ENCODE measurements at regions not wholly inside any gene's neighbourhood (a gene's known extent, or its start where the extent isn't known, plus 50 kb on each side); places are given as distances from the start of the nearest gene placed in this dataset.

DNA sequence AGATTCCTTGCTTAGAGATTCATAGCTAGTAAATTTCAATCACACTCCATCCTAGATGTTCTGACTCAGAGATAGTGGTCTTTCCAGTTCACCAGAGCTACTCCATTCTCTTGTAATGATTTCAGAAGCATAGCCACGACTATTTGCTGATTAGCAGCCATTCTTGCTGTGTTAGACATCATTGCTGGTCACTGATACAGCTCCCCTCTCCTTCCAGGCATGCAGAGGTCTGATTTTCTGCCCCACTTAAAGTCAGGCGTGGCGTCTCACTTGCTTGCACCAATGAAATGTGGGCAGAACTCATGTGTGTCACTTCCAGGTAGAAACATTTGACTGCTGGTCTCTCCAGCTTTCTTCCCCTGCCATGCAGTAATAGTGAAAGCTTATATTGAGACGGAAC, 168.9 kb upstream of the JARID2 start:
- no peak overlapping the region for H3K9ac ChIP-seq (ENCODE audit: low read depth in 1 of 2, low read length in 2 of 2)
- H3K27ac ChIP-seq (ENCODE audit: low read depth, low read length), result no peak overlapping the region
- no peaks in the 10 kb centered on the region for H3K36me3 ChIP-seq (ENCODE audit: control insufficient read depth in 1 of 2, insufficient read depth in 2 of 2, low read length in 2 of 2)
- no peaks in the 10 kb centered on the region for H3K9me3 ChIP-seq (ENCODE audit: control insufficient read depth in 1 of 2, low read length in 2 of 2)
- H3K27me3 ChIP-seq (ENCODE audit: control insufficient read depth in 1 of 2, insufficient read depth in 2 of 2, low read length in 2 of 2), result no peaks in the 10 kb centered on the region
- H3K4me1 ChIP-seq (ENCODE audit: control insufficient read depth in 1 of 2, insufficient read depth in 2 of 2, low read length in 2 of 2), result peaks cover 11 to 14% of the 10 kb centered on the region in 2 donors
- no peak overlapping the region for H3K4me3 ChIP-seq (ENCODE audit: low read depth in 1 of 2, low read length in 2 of 2)

DNA sequence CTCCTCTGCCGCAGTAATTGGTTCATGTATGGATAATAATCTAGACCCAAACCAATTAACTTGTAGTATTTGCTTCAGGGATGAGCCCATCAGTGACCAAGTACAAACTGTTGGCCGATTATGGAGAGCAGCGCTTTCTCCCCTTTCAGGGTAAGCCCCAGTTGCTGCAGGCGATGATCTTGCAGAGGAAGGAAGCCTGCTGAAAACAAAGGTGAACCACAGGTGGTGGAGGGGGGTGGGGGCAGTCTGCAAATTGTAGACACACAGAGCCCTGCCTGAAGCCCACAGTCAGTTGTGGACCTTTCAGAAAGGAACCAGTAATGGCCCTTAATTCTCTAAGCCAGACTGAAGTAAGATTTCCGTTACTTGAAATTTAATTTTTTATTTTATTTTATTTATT, 167.9 kb upstream of the JARID2 start:
- Histone ChIP-seq H3K27me3 (ENCODE audit: control insufficient read depth in 1 of 2, insufficient read depth in 2 of 2, low read length in 2 of 2) (no peaks in the 10 kb centered on the region), H3K36me3 (ENCODE audit: control insufficient read depth in 1 of 2, insufficient read depth in 2 of 2, low read length in 2 of 2) (no peaks in the 10 kb centered on the region), H3K27ac (ENCODE audit: low read depth, low read length) (no peak overlapping the region), H3K9ac (ENCODE audit: low read depth in 1 of 2, low read length in 2 of 2) (no peak overlapping the region), H3K9me3 (ENCODE audit: control insufficient read depth in 1 of 2, low read length in 2 of 2) (no peaks in the 10 kb centered on the region), H3K4me3 (ENCODE audit: low read depth in 1 of 2, low read length in 2 of 2) (no peak overlapping the region), H3K4me1 (ENCODE audit: control insufficient read depth in 1 of 2, insufficient read depth in 2 of 2, low read length in 2 of 2) (peaks cover 11 to 14% of the 10 kb centered on the region in 2 donors)

DNA sequence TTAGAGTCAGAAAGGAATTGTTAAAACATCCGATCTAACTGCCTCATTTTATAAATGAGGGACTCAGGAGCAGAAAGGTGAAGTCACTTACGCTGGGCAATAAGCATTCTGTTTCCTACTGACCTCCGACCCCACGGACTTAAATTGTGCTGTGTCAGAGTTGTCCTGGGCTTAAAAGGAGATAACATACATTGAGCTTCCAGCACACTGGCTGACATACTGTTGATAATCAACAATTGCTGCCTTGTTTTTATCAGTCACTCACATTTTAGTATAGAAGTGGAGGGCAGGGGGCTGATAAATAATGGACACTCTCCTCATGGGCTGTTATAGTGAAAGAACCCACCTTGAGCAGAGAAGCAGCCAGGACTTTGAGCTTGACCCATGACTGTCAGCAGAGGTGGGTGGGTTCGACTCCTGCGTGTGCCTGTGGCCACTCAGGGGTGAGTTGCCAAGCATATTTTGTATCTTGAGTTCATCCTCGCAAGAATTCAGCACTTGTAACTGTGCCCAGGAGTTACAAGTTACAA, 166.5 kb upstream of the JARID2 start:
- Histone ChIP-seq H3K9ac (ENCODE audit: low read depth in 1 of 2, low read length in 2 of 2) (no peak overlapping the region), H3K4me1 (ENCODE audit: control insufficient read depth in 1 of 2, insufficient read depth in 2 of 2, low read length in 2 of 2) (peaks cover 11 to 14% of the 10 kb centered on the region in 2 donors), H3K27ac (ENCODE audit: low read depth, low read length) (no peak overlapping the region), H3K36me3 (ENCODE audit: control insufficient read depth in 1 of 2, insufficient read depth in 2 of 2, low read length in 2 of 2) (no peaks in the 10 kb centered on the region), H3K27me3 (ENCODE audit: control insufficient read depth in 1 of 2, insufficient read depth in 2 of 2, low read length in 2 of 2) (no peaks in the 10 kb centered on the region), H3K4me3 (ENCODE audit: low read depth in 1 of 2, low read length in 2 of 2) (no peak overlapping the region), H3K9me3 (ENCODE audit: control insufficient read depth in 1 of 2, low read length in 2 of 2) (no peaks in the 10 kb centered on the region)

DNA sequence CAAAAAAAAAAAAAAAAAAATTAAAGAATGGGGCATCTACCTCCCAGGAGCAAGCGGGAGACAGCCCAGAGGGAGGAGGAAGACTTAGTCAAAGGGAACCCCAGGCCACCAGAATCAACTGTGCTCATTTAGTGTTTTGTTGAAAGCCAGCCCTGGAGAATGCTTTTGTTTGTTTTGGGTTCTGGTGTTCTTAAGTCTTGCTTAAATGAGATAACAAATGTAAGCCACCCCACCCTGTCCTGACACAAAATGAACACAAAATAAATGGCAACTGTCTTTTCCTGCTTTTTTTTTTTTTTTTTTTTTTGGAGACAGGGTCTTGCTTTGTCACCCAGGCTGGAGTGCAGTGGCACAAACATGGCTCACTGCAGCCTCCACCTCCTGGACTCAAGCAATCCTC, 165.0 kb upstream of the JARID2 start:
- H3K36me3 ChIP-seq (ENCODE audit: control insufficient read depth in 1 of 2, insufficient read depth in 2 of 2, low read length in 2 of 2), result no peaks in the 10 kb centered on the region

DNA sequence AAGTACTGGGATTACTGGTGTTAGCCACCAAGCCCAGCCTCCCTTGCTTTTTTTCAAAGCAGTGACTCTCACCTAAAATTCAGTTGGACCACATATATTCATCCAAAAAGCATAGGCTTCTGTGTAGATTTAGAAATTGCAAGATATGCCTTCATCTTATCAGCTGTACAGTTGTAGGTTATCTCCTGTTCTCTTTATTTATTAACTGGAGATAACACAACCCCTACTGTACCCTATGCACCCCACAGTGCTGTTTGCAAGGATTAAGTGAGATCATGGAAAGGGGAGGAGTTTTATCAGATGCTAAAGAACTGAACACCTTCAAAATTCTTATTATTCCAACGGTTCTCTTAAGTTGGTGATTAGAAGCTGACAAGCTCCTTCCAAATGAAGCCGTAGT, 164.4 kb upstream of the JARID2 start:
- no peaks in the 10 kb centered on the region for H3K27me3 ChIP-seq (ENCODE audit: control insufficient read depth in 1 of 2, insufficient read depth in 2 of 2, low read length in 2 of 2)
- no peak overlapping the region for H3K27ac ChIP-seq (ENCODE audit: low read depth, low read length)
- no peak overlapping the region for H3K4me3 ChIP-seq (ENCODE audit: low read depth in 1 of 2, low read length in 2 of 2)

More for the DNA sequence above, 165.0 kb upstream of the JARID2 start:
- Histone ChIP-seq H3K4me3 (ENCODE audit: low read depth in 1 of 2, low read length in 2 of 2) (no peak overlapping the region), H3K4me1 (ENCODE audit: control insufficient read depth in 1 of 2, insufficient read depth in 2 of 2, low read length in 2 of 2) (peaks cover 11 to 14% of the 10 kb centered on the region in 2 donors), H3K9ac (ENCODE audit: low read depth in 1 of 2, low read length in 2 of 2) (no peak overlapping the region), H3K27me3 (ENCODE audit: control insufficient read depth in 1 of 2, insufficient read depth in 2 of 2, low read length in 2 of 2) (no peaks in the 10 kb centered on the region), H3K9me3 (ENCODE audit: control insufficient read depth in 1 of 2, low read length in 2 of 2) (no peaks in the 10 kb centered on the region), H3K27ac (ENCODE audit: low read depth, low read length) (no peak overlapping the region)

DNA sequence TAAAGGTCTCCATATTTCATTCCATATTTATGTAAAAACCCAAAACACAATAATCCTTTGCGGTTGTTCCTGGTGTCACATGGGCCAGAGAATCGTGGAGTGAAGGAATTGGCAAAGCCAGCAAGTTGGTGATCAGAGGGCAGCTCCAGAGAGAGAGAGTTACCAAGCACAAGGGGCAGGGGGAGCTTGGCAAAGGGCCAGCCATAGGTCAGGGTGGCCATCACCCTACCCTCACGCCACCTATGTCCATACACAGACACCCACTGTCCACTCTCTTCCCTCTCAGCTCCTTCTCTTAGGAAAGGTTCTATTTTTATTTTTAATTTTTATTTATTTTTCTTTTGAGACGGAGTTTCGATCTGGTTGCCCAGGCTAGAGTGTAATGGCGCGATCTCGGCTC, 163.2 kb upstream of the JARID2 start:
- no peaks in the 10 kb centered on the region for H3K27me3 ChIP-seq (ENCODE audit: control insufficient read depth in 1 of 2, insufficient read depth in 2 of 2, low read length in 2 of 2)
- no peak overlapping the region for H3K27ac ChIP-seq (ENCODE audit: low read depth, low read length)

More for the DNA sequence above, 164.4 kb upstream of the JARID2 start:
- Histone ChIP-seq H3K36me3 (ENCODE audit: control insufficient read depth in 1 of 2, insufficient read depth in 2 of 2, low read length in 2 of 2) (no peaks in the 10 kb centered on the region), H3K9me3 (ENCODE audit: control insufficient read depth in 1 of 2, low read length in 2 of 2) (no peaks in the 10 kb centered on the region), H3K9ac (ENCODE audit: low read depth in 1 of 2, low read length in 2 of 2) (no peak overlapping the region), H3K4me1 (ENCODE audit: control insufficient read depth in 1 of 2, insufficient read depth in 2 of 2, low read length in 2 of 2) (peaks cover 13 to 14% of the 10 kb centered on the region in 2 donors)

DNA sequence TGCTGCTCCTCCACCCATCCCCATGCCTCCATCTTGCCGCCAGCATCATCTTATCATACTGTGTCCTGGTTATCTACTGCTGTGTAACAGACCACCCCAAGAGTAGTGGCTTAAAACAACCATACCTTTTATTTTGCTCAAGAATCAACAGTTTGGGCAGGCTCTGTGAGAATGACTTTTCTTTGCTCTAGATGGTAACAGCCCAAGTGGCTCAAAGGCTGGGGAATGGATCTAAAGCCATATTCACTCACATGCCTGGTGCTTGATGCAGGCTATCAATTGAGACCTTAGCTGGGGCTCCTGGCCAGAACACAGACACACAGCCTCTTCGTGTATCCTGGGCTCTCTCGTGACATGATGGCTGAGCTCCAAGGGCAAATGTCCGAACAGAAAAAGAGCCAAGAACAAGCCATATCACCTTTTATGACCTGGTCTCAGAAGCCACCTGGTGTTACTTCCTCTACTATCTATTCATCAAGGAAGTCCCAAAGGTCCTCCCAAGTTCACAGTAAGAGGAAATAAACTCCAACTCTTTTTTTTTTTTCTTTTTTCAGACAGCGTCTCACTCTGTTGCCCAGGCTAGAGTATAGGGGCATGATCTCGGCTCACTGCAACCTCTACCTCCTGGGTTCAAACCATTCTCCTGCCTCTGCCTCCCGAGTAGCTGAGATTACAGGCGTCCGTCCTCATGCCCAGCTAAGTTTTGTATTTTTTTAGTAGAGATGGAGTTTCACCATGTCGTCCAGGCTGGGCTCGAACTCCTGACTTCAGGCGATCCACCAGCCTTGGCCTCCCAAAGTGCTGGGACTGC, 159.3 kb upstream of the JARID2 start:
- H3K4me1 ChIP-seq (ENCODE audit: control insufficient read depth in 1 of 2, insufficient read depth in 2 of 2, low read length in 2 of 2), result peaks cover 27 to 29% of the 10 kb centered on the region in 2 donors

More for the DNA sequence above, 163.2 kb upstream of the JARID2 start:
- H3K4me1 ChIP-seq (ENCODE audit: control insufficient read depth in 1 of 2, insufficient read depth in 2 of 2, low read length in 2 of 2), result peaks cover 20 to 23% of the 10 kb centered on the region in 2 donors
- H3K9ac ChIP-seq (ENCODE audit: low read depth in 1 of 2, low read length in 2 of 2), result no peak overlapping the region
- no peaks in the 10 kb centered on the region for H3K9me3 ChIP-seq (ENCODE audit: control insufficient read depth in 1 of 2, low read length in 2 of 2)
- H3K4me3 ChIP-seq (ENCODE audit: low read depth in 1 of 2, low read length in 2 of 2), result no peak overlapping the region
- no peaks in the 10 kb centered on the region for H3K36me3 ChIP-seq (ENCODE audit: control insufficient read depth in 1 of 2, insufficient read depth in 2 of 2, low read length in 2 of 2)

DNA sequence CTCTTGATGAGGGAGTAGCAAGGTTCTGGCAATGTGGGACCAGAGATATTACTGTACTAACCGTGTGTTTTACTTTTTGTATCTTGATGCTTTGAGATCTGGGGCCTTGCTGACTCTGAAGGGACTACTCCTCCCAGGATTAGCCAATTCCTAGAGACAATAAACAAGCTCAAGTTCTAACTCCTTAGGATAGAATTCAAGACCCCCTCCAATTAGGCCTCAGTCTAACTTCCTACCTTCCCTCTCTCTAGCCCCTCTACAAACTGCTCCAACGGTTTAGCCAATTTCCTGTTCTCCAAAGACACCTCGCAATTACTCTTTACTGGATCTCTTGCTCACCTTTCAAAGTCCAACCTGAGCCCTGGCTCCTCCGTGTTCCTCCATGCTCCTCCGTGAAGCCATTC, 158.7 kb upstream of the JARID2 start:
- Histone ChIP-seq H3K27me3 (ENCODE audit: control insufficient read depth in 1 of 2, insufficient read depth in 2 of 2, low read length in 2 of 2) (no peaks in the 10 kb centered on the region), H3K36me3 (ENCODE audit: control insufficient read depth in 1 of 2, insufficient read depth in 2 of 2, low read length in 2 of 2) (no peaks in the 10 kb centered on the region), H3K4me3 (ENCODE audit: low read depth in 1 of 2, low read length in 2 of 2) (no peak overlapping the region), H3K9me3 (ENCODE audit: control insufficient read depth in 1 of 2, low read length in 2 of 2) (no peaks in the 10 kb centered on the region), H3K9ac (ENCODE audit: low read depth in 1 of 2, low read length in 2 of 2) (no peak overlapping the region), H3K27ac (ENCODE audit: low read depth, low read length) (no peak overlapping the region), H3K4me1 (ENCODE audit: control insufficient read depth in 1 of 2, insufficient read depth in 2 of 2, low read length in 2 of 2) (peaks cover 27 to 29% of the 10 kb centered on the region in 2 donors)

More for the DNA sequence above, 159.3 kb upstream of the JARID2 start:
- Histone ChIP-seq H3K27me3 (ENCODE audit: control insufficient read depth in 1 of 2, insufficient read depth in 2 of 2, low read length in 2 of 2) (no peaks in the 10 kb centered on the region), H3K36me3 (ENCODE audit: control insufficient read depth in 1 of 2, insufficient read depth in 2 of 2, low read length in 2 of 2) (no peaks in the 10 kb centered on the region), H3K9me3 (ENCODE audit: control insufficient read depth in 1 of 2, low read length in 2 of 2) (no peaks in the 10 kb centered on the region), H3K27ac (ENCODE audit: low read depth, low read length) (no peak overlapping the region), H3K9ac (ENCODE audit: low read depth in 1 of 2, low read length in 2 of 2) (no peak overlapping the region), H3K4me3 (ENCODE audit: low read depth in 1 of 2, low read length in 2 of 2) (no peak overlapping the region)

DNA sequence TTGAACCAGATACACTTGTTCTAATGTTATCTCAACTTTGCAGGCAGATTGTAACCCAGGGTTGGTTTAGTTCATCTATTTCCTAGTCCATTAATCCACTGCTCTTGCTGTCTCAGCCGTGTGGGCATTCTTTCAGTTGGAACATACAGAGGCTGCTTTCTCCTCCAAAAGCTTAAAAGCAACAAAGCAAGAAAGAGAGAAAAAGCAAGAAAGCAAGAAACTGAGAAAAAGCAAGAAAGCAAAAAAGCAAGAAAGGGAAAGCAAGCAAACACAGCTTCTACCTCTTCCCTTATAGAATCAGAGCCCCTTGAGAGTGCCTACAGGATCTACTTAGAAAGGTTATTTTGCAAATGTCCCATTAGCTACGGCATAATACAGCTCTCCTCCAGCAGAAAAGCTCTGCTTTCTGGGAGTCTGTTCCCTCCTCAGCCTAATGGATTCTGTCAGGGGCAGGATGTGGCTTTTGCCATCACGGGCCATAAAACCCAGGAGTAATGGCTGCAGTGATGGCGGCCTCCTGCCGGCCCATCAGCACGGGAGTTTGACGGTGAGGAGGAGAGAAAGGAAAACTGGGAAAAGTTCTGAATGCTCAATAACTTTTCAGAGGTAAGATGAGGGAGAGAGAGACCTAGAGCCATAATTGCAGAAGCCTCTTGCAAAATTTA, 156.8 kb upstream of the JARID2 start:
- H3K9me3 ChIP-seq (ENCODE audit: control insufficient read depth in 1 of 2, low read length in 2 of 2), result no peaks in the 10 kb centered on the region
- no peak overlapping the region for H3K27ac ChIP-seq (ENCODE audit: low read depth, low read length)
- H3K36me3 ChIP-seq (ENCODE audit: control insufficient read depth in 1 of 2, insufficient read depth in 2 of 2, low read length in 2 of 2), result no peaks in the 10 kb centered on the region
- H3K4me1 ChIP-seq (ENCODE audit: control insufficient read depth in 1 of 2, insufficient read depth in 2 of 2, low read length in 2 of 2), result peaks cover 27 to 29% of the 10 kb centered on the region in 2 donors
- H3K4me3 ChIP-seq (ENCODE audit: low read depth in 1 of 2, low read length in 2 of 2), result no peak overlapping the region
- no peak overlapping the region for H3K9ac ChIP-seq (ENCODE audit: low read depth in 1 of 2, low read length in 2 of 2)
- no peaks in the 10 kb centered on the region for H3K27me3 ChIP-seq (ENCODE audit: control insufficient read depth in 1 of 2, insufficient read depth in 2 of 2, low read length in 2 of 2)

DNA sequence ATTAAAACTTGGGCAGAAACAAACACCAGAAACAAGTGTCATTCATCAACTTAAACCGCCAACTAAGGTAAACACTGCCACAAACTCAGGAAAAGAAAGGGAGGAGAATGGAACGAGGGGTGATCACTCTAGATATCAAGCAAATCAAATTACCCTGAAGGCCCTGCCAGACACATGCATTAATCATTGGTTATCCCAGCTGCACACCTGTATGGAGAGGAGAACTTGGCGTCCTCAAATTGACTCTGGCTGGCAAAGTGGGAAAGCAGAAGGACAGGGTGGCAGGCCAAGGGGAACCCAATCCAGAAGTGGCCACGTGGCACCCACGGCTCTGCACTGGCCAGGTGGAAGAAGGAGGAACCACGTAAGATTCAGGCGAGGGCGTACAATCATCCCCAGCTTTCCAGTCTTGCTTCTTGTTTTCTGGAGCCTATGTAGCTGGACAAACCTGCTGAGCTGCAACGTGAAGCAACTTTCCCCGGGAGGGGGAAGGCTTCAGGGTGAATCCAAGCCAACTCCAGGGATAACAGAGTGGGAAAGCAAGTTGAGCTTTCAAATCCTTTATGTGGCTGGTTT, 156.2 kb upstream of the JARID2 start:
- peak overlapping the region in 1 of 2 donors; percentile 9 for H3K4me3 ChIP-seq (ENCODE audit: low read depth in 1 of 2, low read length in 2 of 2)
- no peaks in the 10 kb centered on the region for H3K36me3 ChIP-seq (ENCODE audit: control insufficient read depth in 1 of 2, insufficient read depth in 2 of 2, low read length in 2 of 2)
- no peak overlapping the region for H3K27ac ChIP-seq (ENCODE audit: low read depth, low read length)
- no peak overlapping the region for H3K9ac ChIP-seq (ENCODE audit: low read depth in 1 of 2, low read length in 2 of 2)
- no peaks in the 10 kb centered on the region for H3K27me3 ChIP-seq (ENCODE audit: control insufficient read depth in 1 of 2, insufficient read depth in 2 of 2, low read length in 2 of 2)
- H3K9me3 ChIP-seq (ENCODE audit: control insufficient read depth in 1 of 2, low read length in 2 of 2), result no peaks in the 10 kb centered on the region
- peaks cover 27 to 29% of the 10 kb centered on the region in 2 donors for H3K4me1 ChIP-seq (ENCODE audit: control insufficient read depth in 1 of 2, insufficient read depth in 2 of 2, low read length in 2 of 2)
